ENCODE measurements at regions not wholly inside any gene's neighbourhood (a gene's known extent, or its start where the extent isn't known, plus 50 kb on each side); places are given as distances from the start of the nearest gene placed in this dataset.

- TF ChIP-seq CTCF (IDR thresholded peaks at IDR 0.05; ENCODE audit: low read length) (no peak), EZH2 (IDR thresholded peaks at IDR 0.05; ENCODE audit: borderline replicate concordance, low read length) (no peak)
These were observed 304.3 kb downstream of the NUAK1 start for GRCh38 chr12:105834496-105834895.

All from OCI-LY1 (cell line).